ENCODE measurements at regions not wholly inside any gene's neighbourhood (a gene's known extent, or its start where the extent isn't known, plus 50 kb on each side); places are given as distances from the start of the nearest gene placed in this dataset.

GRCh38 chr4:176525576-176525975, 205.8 kb downstream of the SPCS3 start:
- no peak for TF ChIP-seq CTCF (conservative IDR thresholded peaks at IDR 0.05)
- no peak for TF ChIP-seq EZH2 (IDR thresholded peaks at IDR 0.05; ENCODE audit: low read depth)
